Stimulated activated CD8-positive, alpha-beta memory T cell treated with anti-CD3 and anti-CD28 coated beads, Interleukin-12 subunit alpha, Interleukin-12 subunit beta, amount 100 ng/mL, for 24 hours (primary cell): ENCODE measurements at regions not wholly inside any gene's neighbourhood (a gene's known extent, or its start where the extent isn't known, plus 50 kb on each side); places are given as distances from the start of the nearest gene placed in this dataset.
"Not testable (repeated sequence)": the region's sequence is repeated elsewhere in the genome, so short reads cannot be mapped to it uniquely, and the experiment has no call there.

Experiments
- DNase-seq: peaks from one replicate; pipeline ENCODE4 v3.0.0-alpha.2; 2020; ENCODE audit errors: extremely low read depth

DNA sequence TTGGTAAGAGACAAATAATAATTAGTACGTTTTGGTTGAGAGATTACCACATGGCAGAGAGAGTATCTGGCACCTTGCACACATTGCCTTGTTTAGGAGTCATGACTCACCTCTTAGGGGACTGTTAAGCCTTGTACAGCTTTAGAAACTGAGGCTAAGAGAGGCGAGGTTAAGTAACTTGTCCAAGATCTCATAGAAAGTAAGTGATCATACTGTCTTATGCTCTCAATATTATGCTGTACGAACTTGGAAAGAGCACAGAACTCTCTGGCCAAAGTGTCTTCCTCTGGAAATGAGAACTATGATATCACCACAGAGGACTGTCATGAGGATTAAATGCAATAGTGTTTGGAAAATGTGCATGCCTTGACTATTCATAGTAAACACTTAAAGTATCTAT is 249.0 kb downstream of the UTRN start:
- no peak for DNase-seq

DNA sequence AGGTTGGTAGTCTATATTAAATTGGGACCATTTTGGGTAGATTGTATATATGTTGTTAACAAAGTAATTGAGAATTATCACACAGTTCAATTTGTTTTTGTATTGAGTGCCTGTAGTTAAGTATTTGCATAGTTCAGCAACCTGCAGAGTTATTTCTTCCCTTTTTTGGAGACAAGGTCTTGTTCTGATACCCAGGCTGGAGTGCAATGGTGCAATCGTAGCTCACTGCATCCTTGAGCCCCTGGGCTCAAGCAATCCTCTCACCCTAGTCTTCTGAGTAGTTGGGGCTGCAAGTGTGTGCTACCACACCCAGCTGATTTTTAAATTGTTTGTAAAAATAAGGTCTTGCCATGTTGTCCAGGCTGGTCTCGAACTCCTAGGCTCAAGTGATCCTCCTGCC is 250.5 kb downstream of the UTRN start:
- DNase-seq: no peak

DNA sequence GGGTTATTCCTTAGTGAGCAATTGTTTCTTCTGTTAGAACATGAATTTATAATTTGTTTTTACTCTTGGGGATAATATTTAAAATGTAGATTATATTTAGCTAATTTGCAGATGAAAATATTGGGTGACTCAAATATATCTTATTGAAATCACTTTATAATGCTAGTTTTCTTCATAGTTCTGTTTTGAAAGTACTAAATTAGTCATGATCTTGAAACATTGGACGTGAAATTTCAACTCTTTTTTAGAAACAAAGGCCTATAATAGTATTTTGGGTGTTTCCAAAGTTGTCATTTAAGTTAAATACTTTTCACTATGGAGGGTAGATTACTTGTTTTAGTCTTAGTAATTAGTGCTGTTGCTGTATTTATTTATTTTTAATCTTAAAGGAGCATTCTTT is 250.9 kb downstream of the UTRN start:
- no peak for DNase-seq

DNA sequence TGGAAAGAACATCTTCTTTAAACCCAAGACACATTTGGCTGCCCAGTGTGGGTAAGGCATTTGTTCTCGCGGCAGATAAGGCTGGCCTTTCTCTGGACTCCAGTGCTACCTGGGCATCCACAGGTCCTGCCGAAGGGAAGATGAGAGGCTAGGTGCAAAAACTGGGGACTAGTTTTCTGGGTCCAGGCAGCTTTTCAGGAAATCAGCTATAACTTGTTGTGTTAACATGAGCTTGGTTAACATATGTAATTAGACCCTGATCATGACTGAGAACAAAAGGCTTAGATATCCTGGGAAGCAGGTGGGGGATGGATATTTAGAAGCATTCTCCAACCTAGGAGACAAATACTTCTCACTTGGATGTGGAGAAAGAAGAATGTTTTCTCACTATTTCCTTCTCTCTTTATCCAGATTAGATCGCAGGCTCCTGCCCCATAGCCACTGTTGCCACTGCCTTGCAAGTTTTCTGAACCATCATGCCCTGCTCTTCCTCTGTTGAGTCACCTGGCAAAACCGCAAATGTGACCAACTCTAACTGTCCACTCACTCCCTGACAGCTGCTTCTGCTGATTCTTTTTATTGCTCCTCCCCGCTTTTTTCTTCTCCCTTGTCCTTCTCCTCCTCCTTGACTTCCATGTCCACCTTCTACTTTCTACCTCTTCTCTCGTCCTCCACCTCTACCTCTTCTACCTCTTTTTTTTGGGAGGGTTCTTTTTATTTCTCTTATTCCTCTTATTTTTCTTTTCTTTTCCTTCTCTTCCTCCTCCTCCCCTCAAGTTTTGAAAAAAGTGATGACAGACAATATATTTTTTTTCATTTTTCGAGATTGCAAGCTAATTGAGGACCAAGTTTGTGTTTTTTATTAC is 258.1 kb downstream of the UTRN start:
- DNase-seq: no peak

DNA sequence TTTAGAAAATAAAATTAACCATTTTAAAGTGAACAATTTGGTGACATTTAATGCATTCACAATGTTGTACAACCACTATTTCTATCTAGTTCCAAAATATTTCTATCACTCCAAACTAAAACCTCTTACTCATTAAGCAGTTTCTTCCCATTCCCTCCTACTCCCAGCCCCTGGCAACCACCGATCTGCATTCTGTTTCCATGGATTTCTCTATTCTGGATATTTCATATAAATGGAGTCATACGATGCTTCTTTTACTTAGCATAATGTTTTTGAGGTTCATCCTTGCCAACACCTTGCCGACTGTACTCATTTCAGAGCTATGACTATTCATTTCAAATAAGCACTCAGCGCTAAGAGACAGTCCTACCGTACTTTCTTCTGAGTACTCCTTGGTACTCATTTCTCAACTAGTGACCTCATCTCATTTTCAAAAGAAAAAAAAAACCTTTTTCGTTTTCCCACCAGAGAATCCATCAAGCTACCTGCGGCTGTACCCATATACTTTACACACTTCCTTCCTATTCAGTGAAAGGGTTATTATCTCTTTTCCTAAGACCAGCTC is 259.2 kb downstream of the UTRN start:
- DNase-seq: no peak

DNA sequence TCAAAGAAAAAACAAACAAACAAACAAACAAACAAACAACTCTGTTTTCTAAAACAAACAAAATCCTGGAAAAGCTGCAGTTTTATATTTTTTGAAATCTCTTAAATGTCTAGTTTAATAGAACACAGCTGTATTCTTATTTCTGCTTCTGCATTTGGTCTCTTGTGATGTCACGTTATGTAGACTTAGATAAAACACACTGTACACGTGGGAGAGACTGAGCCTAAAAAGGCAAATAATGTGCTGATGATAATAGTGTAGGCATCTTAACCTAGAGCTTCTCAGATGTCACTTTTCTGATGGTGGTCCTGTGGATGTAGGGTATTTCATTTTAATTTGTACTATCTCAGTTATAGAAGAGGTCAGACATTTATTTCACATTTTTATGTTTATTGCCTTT is 261.7 kb downstream of the UTRN start:
- no peak for DNase-seq

DNA sequence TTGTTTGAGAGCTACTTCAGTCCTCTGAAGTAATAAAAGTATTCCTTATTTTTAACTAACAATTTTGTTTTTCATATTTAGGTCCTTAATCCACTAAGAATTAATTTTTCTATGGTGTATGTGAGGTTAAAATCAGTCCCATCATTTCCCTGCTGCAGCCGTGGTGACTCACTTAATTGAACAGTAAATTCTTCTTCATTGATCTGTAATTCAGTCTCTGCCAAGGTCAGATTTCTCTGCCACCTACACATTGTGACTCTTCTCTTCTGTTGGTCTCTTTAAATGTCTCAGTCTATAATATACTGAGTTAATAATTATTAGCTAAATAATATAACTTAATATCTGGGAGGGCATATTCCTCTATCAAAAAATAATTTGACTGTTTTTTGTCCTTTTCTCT is 262.3 kb downstream of the UTRN start:
- no peak for DNase-seq

DNA sequence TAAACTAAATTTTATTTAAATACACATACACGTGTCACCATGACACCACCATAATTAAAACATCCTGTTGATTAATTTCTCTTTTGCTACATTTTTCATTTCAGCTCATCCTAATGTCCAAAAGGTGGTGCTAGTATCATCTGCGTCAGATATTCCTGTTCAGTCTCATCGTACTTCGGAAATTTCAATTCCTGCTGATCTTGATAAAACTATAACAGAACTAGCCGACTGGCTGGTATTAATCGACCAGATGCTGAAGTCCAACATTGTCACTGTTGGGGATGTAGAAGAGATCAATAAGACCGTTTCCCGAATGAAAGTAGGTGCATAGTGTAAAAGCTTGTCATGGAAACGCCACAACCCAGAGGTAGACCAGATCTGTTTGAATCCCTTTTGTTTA is 263.4 kb downstream of the UTRN start:
- DNase-seq: no peak

DNA sequence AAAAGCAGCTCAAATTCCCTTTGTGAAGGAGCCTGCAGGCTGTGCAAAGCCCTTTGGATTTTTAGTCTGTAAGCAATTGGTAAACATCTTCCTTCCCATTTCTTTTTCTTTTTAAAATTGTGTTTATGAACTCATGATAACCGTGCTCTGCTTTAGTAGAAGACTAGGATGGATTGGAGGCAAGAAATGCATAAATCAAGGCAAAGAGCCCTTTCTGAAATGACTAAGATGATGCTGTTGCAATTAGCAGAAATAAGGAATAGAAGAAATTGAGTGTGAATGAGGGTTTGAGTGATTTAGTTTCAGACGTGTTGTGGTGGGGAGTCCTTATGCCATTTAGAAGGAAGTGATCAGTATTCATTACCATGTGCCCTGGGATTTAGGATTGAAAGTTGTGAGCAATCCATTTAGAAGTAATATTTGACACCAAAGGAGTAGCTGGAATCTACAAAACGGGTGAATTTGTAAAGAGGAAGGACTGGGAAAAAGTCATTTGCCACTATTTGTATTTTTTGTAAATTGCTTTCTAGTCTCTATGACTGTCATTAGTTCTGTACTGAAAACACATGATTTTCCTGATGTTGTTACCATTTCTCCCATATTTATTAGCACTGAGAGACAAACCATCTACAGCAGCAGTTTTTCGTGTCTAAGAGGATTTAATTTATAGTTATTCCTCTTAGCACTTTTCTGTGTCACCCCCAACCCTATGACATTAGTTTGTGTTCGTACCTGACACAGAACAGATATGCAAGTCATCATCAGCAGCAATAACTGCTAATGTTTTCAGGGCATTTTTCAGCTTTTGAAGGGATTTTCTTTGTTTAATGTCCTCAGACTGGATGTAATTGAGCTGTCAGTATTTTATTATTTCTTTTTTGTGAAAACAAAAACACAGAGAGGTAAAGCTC is 265.0 kb downstream of the UTRN start:
- DNase-seq: no peak

DNA sequence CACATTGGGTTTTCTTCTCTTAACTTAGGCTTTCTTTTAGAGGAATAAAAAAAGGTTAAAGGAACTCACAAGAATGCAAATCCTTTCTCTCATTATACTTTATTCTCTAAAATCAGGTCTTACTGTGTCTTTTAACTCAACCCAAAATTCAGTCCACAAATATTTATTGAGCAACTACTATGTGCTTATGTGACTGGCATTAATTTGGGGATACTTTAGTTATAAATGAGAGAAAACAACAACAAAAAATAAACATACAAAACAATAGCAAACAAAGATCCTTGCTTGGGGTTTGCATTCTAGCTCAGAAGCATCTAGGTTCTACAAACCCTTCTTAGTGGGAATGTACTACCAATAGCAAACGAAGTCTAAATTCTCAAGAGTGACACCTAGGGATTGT is 266.2 kb downstream of the UTRN start:
- no peak for DNase-seq

DNA sequence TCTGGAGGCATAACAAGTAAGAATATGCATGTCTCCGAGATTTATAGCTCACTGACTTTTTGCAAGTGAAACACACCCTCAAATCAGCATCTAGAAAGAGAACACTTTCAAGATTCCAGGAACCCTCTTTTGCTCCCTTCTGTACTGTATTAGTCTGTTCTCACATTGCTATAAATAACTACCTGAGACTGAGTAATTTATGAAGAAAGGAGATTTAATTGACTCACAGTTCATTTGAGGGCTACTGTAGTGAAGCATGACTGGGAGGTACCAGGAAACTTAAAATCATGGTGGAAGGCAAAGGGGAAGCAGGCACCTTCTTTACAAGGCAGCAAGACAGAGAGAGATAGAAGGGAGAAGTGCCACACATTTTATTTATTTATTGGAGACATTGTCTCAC is 269.9 kb downstream of the UTRN start:
- DNase-seq: no peak

DNA sequence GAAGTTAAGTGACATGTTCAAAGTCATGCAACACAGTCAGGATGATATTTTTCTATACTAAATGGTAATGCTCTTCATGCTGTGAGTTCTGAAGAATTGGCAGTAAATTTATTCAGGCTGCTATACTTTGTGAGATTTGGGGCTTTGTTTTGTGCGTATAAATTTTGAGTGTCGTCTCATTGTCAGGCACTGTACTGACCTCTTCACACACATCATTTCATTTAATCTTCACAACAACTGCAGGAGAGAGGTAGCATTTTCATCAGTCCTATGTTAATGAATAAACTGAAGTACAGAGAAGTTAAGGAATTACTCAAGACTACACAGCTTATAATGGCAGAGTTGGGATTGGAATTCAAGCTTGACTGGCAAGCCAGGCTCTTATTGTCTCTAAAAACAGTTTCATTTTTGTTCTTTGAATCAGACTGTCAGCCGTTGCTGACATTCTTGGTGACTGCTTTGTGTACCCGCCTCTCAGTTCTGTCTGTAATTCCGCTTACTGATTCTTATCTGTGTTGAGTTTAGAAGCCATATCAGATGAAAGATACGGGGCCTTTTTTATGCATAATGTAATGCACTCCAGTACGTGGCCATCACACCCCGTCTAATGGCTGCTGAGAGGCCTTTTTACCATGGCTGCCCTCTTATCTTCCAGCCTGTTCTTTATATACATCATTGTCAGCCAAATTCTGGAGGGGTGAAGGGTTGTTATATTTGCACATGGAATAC is 274.9 kb downstream of the UTRN start:
- no peak for DNase-seq

DNA sequence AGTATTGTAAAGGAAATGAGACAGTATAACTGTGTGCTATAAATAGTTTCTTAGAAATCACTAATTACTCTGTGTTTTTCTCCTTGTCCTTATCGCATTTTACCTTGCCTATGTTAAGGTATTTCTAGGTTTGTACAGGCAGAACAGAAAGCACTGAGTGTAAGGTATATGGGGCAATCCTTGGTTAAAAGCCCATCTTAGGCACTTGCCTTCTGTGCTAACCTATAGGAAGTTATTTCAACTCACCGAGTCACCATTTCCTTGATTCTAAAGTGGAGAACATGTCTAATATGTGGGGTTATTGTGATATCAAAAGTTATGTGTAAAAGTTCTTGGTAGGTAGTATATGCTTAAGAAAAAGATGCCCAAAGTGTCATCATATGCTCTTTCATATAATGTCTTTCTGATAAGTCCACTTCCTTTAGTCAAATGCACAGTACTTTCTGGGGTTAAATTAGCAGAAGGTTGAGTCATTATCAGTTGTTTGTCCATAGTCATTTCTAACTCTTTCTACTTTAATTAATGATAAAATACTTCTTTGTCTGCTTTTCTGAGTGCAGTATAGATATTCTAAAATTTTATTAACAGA is 276.4 kb downstream of the UTRN start:
- DNase-seq: no peak

DNA sequence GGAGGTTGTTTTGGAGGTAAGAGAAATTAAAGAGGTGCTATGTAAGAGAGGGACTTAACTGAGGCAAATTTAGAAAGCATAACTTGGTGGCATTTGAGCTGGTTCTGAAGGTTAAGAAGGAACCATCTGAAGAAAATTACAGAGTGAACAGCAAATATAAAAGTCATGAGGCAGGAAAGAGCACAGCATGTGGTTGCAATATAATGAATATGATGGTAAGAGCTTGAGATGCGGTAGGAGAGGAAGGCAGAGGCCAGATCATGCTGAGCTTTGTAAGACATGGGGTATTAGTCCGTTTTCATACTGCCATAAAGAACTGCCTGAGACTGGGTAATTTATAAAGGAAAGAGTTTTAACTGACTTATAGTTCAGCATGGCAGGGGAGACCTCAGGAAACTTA is 279.1 kb downstream of the UTRN start:
- no peak for DNase-seq

DNA sequence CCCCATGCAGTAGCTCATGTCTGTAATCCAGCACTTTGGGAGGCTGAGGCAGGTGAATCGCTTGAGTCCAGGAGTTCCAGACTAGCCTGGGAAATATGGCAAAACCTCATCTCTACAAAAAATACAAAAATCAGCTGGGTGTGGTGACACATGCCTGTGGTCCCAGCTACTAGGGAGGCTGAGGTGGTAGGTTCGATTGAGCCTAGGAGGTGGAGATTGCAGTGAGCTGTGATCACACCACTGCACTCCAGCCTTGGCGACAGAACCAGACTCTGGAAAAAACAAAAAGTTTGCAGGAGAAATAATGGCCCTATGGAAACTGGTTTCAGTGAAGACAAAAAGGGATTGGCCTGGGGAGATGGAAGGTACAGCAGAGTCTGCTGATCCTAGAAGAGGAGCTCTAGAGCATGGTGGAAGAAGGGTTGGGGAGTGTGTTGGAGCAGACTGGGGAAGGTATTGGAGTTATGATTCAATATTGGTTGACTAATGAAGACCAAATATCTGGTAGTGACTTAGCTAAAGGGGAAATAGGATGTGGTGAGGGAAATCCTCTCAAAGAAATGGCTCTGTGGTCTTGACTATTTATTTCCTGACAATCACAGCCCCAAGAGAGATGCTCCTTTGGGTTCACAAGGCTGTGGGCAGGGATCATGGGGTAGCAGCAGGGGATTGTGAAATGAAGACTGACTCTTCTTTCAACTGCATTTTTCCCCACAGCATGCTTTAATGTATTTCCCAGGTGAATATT is 281.9 kb downstream of the UTRN start:
- no peak for DNase-seq

DNA sequence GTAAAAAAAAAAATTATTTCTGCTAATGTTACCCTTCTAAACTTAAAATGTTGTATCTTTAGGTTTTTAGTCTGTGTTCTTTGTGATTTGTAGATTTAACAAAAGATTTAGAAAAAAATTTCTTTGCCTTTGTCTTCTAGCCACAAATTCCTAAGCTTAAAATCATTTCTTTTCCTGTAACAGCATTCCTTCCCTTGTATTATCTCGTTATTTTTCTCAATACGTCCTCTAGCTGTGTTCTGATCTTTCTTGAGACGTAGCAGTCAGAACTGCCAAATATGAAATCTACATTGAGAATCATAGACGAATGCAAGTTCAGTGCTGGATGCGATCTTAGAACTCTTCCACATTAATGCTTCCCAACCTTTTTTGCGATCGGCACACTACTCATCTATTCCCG is 283.1 kb downstream of the UTRN start:
- DNase-seq: no peak

DNA sequence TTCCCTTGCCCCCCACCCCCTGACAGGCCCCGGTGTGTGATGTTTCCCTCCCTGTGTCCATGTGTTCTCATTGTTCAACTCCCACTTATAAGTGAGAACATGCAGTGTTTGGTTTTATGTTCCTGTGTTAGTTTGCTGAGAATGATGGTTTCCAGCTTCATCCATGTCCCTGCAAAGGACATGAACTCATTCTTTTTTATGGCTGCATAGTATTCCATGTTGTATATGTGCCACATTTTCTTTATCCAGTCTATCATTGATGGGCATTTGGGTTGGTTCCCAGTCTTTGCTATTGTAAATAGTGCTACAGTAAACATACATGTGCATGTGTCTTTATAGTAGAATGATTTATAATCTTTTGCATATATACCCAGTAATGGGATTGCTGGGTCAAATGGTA is 287.4 kb downstream of the UTRN start:
- DNase-seq: not testable (repeated sequence)

DNA sequence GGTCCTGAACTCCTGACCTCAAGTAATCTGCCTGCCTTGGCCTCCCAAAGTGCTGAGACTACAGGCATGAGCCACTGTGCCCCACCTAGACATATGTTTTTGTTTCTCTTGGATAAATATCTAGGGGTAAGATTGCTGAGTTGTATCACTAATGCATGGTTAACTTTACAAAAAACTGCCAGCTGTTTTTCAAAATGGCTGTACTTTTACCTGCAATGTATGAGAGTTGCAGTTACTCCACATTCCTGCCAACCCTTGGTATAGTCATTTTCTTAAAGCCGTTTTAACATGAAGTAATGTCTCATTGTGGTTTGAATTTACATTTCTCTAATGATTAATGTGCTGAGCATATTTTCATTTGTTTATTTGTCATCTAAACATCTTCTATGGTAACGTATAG is 289.7 kb downstream of the UTRN start:
- no peak for DNase-seq

DNA sequence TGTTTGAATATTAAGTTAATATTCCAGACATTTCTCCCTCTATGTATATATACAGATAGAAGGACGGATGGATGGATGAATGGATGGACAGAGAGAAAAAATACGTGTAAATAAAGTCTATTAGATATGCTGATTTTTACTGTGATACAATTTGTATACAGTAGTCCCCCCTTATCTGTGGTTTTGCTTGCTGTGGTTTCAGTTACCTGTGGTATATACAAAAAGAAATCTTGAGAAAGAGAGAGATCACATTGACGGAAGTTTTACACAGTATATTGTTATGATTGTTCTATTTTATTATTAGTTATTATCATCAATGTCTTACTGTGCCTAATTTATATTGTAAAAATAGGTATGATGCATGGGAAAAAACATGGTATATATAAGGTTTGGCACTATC is 290.2 kb downstream of the UTRN start:
- DNase-seq: no peak

DNA sequence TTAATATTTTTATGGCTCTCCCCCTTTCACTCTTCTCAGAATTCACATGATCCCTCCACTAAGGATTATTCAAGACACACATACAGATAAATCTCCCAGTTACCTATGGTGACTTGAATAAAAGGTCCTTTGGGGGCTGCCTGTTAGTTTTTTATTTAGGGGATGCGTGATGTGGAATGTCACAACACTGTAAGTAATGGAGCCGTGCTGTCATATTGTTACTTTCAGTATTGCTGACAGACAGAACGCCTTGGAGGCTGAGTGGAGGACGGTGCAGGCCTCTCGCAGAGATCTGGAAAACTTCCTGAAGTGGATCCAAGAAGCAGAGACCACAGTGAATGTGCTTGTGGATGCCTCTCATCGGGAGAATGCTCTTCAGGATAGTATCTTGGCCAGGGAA is 291.7 kb downstream of the UTRN start:
- no peak for DNase-seq
